Glutamatergic neuron (in vitro differentiated cells): ENCODE measurements at regions not wholly inside any gene's neighbourhood (a gene's known extent, or its start where the extent isn't known, plus 50 kb on each side); places are given as distances from the start of the nearest gene placed in this dataset.

Experiments
- DNase-seq: peaks from one replicate; pipeline ENCODE4 v3.0.0; 2022
- H3K27ac Mint-ChIP-seq: one replicate; pipeline ENCODE4 v1.8.0; 2020; ENCODE audit warnings: mild to moderate bottlenecking, mixed read lengths, inconsistent platforms; ENCODE audit not compliant: unreplicated experiment
- H3K27me3 Mint-ChIP-seq: one replicate; pipeline ENCODE4 v1.8.0; 2020; ENCODE audit warnings: mild to moderate bottlenecking, moderate library complexity, mixed read lengths, inconsistent platforms; ENCODE audit not compliant: unreplicated experiment
- H3K36me3 Mint-ChIP-seq: one replicate; pipeline ENCODE4 v1.8.0; 2020; ENCODE audit warnings: mild to moderate bottlenecking, mixed read lengths, inconsistent platforms; ENCODE audit not compliant: unreplicated experiment
- H3K4me1 Mint-ChIP-seq: one replicate; pipeline ENCODE4 v1.8.0; 2020; ENCODE audit warnings: mild to moderate bottlenecking, low read depth, mixed read lengths, inconsistent platforms; ENCODE audit not compliant: unreplicated experiment
- H3K4me3 Mint-ChIP-seq: one replicate; pipeline ENCODE4 v1.8.0; 2020; ENCODE audit warnings: mild to moderate bottlenecking, mixed read lengths, inconsistent platforms; ENCODE audit not compliant: unreplicated experiment
- H3K9me3 Mint-ChIP-seq: one replicate; pipeline ENCODE4 v1.8.0; 2020; ENCODE audit warnings: mild to moderate bottlenecking, moderate library complexity, mixed read lengths, inconsistent platforms; ENCODE audit not compliant: unreplicated experiment
- TF ChIP-seq, protein P1 (sequence below): fragments of 200-600 bp; sonication (generic); IDR thresholded peaks from one replicate; pipeline ENCODE4 v1.5.0; 2021; ENCODE audit not compliant: partially characterized antibody, unreplicated experiment

DNA sequence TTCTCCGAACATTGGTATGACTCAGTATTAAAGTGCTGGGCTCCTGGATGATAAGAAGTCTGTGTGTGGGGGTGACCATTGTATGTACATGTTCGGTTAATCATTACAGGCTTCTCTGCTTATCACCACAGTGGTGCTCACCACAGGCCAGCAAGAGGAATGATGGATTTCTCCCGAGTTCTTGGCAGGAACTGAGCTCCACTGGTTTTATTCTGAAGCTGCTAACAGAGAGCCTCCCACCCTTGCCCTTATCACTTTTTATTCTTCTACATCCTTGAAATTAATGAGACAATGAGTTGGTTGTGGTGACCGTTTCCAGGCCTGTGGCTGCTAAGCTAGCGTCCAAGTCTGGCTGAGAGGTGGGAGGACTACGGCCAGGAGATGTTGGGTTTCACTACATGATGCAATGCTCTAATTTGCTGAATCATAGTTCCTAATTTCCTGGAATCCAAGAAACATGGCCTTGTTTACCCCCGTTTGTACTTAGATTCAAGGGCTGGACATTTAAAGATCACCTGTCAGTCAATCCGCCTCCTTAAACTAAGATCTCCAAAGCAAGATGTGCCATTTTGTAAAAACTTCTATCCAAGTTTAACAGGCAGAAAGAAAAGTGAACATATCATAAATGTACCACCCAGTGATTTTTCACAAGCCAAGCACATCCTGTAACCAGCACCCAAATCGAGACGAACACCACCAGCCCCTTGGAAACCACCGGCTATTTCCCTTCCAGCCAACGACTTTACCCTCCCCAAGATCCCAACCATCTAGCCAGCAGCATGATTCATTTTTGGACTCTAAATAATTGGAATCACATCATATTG, 172.5 kb downstream of the FOXA2 start:
- Mint-ChIP-seq H3K4me1 (no peaks in the 10 kb centered on the region), H3K9me3 (peaks cover 4% of the 10 kb centered on the region), H3K27me3 (no peaks in the 10 kb centered on the region), H3K27ac (no peak overlapping the region), H3K4me3 (no peak overlapping the region), H3K36me3 (no peaks in the 10 kb centered on the region)
- no peak for DNase-seq
- TF ChIP-seq, protein P1, sequence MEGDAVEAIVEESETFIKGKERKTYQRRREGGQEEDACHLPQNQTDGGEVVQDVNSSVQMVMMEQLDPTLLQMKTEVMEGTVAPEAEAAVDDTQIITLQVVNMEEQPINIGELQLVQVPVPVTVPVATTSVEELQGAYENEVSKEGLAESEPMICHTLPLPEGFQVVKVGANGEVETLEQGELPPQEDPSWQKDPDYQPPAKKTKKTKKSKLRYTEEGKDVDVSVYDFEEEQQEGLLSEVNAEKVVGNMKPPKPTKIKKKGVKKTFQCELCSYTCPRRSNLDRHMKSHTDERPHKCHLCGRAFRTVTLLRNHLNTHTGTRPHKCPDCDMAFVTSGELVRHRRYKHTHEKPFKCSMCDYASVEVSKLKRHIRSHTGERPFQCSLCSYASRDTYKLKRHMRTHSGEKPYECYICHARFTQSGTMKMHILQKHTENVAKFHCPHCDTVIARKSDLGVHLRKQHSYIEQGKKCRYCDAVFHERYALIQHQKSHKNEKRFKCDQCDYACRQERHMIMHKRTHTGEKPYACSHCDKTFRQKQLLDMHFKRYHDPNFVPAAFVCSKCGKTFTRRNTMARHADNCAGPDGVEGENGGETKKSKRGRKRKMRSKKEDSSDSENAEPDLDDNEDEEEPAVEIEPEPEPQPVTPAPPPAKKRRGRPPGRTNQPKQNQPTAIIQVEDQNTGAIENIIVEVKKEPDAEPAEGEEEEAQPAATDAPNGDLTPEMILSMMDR: no peak

DNA sequence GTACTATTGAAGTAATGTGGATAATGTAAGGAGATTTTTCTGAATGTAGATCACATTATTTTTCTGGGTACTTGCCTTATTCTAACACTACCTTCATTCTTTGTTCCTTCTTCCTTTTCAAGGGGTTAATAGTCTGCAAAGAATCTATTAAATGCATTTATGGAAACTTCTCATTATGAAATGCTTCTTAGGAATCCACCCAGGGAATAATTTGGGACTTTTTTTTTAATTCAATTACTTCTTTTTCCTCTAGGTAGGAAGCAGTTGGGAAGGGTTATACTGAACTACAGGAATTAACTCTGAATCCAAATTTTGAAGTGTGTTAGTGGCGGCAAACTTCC, 173.1 kb downstream of the FOXA2 start:
- Mint-ChIP-seq H3K36me3 (no peaks in the 10 kb centered on the region), H3K27me3 (no peaks in the 10 kb centered on the region), H3K27ac (no peak overlapping the region), H3K9me3 (peaks cover 4% of the 10 kb centered on the region), H3K4me1 (no peaks in the 10 kb centered on the region), H3K4me3 (no peak overlapping the region)
- TF ChIP-seq, protein P1: no peak
- no peak for DNase-seq

DNA sequence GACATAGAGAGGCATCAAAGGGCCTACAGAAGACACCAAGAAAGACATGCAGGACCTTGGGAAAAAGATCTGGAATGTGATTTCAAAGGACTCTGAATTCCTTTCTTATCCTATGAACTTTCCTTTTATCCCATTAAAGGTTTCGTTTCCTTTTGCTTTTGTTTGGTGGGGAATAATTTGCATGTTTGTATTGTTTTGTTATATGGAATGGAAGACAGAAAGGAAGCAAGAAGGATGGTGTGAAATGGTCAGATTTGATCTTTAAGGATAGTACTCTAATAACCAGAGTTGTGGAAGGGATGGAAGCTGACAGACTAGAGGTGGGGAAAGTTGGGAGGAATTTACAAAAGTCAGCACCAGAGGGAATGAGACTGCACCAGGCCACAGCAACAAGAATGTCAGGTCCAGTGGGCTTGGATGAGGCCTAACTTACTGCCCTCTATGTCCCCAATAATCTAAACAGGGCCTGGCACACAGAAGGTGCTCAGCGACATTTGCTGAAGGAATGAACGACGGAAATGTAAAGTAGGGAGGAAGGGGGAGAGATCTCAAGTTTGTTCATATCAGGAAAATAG, 173.7 kb downstream of the FOXA2 start:
- peaks cover 4% of the 10 kb centered on the region for H3K9me3 Mint-ChIP-seq
- H3K4me3 Mint-ChIP-seq: no peak overlapping the region
- TF ChIP-seq, protein P1: no peak
- no peaks in the 10 kb centered on the region for H3K27me3 Mint-ChIP-seq
- no peaks in the 10 kb centered on the region for H3K36me3 Mint-ChIP-seq
- no peaks in the 10 kb centered on the region for H3K4me1 Mint-ChIP-seq
- DNase-seq: no peak
- no peak overlapping the region for H3K27ac Mint-ChIP-seq

DNA sequence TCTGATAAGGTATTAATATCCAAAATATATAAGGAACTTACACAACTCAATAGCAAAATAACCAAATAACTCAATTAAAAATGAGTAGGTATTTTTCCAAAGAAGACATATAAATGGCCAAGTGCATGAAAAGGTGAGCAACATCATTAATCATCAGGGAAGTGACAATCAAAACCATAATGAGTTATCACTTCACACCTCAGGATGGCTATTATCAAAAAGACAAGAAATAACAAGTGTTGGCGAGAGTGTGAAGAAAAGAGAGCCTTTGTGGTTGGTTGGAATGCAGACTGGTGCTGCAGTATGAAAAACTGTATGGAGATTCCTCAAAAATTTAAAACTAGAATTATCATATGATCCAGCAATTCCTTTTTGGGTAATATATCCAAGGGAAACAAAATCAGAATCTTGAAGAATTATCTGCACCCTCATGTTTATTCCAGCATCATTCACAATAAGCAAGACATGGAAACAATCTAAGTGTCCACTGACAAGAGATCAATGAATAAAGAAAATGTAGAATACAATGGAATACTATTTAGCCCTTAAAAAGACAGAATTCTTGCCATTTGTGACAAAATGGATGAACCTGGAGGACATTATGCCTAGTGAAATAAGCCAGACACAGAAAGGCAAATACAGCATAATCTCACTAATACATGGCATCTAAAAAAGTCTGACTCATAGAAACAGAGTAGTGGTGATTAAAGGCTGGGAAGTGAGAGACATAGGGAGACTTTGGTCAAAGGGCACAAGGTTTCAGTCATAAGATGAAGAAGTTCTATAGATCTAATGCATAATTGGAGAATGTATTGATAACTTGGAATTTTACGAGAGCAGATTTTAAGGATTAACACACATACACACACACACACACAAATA, 175.6 kb downstream of the FOXA2 start:
- H3K4me3 Mint-ChIP-seq: no peak overlapping the region
- H3K9me3 Mint-ChIP-seq: peaks cover 4% of the 10 kb centered on the region
- no peaks in the 10 kb centered on the region for H3K36me3 Mint-ChIP-seq
- TF ChIP-seq, protein P1: no peak
- no peak overlapping the region for H3K27ac Mint-ChIP-seq
- DNase-seq: no peak
- H3K27me3 Mint-ChIP-seq: no peaks in the 10 kb centered on the region
- H3K4me1 Mint-ChIP-seq: no peaks in the 10 kb centered on the region
